Kidney glomerular epithelial cell (primary cell): ENCODE measurements at regions not wholly inside any gene's neighbourhood (a gene's known extent, or its start where the extent isn't known, plus 50 kb on each side); places are given as distances from the start of the nearest gene placed in this dataset.
A peak's percentile ranks its signal among the peaks of the same experiment; 100 is the strongest.

ENCODE experiments used
- DNase-seq: peaks from one replicate; lab custom pipeline; 2025; lab: John Stamatoyannopoulos, UW

DNA sequence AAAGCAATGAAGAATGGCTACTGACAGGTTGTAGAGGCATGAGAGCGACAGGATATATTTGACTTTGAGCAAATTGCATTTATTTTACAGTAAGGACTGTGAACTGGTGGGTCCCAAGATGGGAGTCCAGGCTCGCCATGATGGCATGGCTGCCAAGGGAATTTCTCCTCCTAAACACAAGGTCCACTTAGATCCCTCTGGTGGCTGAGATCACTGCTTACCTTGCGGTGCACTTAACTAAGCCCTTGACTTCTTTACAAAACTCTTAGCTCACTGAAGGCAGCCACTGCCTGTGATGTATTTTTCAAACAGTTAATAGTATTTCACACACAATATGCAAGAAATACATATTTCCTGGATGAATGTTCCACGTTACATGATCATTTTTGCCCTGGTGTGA is 50.3 kb upstream of the SORBS2 start:
- DNase-seq, result no peak

DNA sequence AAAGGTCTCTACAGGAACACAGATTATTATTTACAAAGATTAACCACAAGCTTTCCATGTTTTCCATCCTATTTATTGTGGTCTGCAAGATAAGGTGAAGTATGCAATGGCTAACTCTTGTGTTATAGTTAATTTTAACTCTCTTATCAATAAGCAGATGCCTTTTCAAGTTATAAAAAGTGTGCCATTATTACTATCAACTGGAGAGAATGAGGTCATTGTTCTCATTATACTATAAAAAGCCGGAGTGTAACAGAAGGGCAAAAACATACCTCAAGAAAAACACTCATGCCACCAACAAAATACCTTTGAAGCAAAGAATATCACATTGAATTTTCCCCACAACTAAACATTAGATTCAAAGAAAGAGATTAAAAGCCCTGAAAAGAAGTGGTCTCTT is 52.0 kb upstream of the SORBS2 start:
- DNase-seq, result no peak

DNA sequence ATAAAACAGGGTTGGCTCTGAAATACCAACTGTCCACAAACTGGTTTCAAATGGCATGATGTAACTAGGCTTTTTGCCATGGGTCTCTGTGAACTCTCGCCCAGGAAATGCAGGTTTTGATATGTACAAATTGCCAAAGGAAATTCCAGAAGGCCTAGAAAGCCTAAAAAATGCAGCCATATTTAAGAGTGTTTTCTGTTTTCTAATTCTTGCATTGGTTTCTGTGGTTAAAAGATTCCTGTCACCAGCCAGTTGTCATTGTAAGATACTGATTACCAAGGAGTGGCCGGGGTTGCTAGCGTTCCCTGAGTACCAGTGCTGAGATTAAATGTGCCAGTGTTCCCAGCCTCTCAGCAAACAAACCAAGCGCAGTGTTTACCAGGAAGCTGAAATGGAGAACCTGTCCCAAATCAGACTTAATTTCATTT is 53.9 kb upstream of the SORBS2 start:
- no peak for DNase-seq

DNA sequence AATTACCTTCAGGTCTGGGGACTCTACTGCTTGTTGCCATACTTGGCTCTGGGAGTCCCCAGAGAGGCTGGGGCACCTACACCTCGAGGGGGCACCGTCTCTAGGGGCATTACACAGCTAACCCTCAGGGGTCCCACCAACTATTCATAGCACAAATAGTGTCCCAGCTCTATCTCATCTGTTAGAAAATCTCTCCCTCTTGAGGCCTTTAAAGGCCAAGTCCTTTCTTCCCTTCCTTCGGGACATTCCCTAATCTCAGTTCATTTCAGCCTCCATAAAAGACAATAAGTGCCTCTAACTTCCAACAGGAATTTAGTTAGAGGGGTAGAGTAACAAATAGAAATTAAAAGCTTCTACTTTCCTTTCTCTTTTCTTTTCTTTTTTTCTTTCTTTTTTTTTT is 55.8 kb upstream of the SORBS2 start:
- no peak for DNase-seq

DNA sequence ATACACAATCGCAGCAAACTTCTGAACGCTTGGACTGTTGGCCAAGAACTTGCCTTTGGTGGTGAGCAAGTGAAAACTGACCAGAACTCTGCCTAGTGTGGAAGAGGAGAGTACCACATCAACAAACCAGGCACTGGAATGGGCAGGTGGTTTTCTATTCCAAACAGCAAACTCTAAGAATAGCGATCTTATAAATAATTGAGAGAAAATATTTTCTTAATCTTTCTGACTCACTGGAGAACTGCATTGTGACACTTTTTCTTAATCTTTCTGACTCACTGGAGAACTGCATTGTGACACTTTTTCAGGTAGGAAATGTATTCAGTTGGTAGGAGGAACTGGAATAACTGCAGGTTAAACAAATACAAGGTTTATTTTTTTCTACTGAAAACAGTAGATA is 57.0 kb upstream of the SORBS2 start:
- DNase-seq, result no peak

DNA sequence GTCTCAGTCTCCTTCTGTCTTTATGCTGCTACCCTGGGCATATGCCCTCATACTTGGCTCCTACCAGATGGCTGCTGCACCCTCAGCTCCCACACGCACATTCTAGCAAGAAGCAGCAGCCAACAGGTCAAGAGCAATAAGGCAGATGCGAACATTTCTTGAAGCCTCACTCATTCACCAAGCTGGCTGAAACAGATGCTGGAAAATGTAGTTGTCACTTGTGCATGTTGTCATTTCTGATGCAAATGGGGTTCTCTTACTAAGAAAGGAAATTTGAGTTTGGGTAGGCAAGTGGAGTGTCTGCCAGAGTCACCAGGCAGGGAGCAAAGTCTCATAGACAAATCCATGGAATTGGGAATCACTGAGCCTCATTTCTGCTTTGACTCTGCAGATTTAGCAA is 57.4 kb upstream of the SORBS2 start:
- no peak for DNase-seq

DNA sequence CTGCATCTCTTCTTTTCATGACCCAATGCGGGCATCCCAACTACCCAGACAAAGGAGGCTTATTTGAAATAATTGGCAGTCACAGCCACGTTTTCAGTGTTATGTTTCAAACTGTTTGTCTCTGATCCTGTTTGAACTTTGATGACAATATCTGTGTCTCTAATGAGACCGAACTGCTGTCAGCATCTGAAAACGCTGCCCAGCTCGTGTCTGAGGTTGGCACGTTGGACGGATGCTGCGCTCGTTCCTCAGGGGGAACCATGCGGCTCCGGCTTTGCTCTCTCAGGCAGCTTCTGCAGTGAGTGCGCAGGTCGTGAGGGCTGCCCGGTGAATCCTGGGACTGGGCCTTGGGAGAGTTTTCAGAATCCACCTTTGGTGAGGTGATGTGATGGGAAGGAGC is 58.4 kb upstream of the SORBS2 start:
- no peak for DNase-seq

DNA sequence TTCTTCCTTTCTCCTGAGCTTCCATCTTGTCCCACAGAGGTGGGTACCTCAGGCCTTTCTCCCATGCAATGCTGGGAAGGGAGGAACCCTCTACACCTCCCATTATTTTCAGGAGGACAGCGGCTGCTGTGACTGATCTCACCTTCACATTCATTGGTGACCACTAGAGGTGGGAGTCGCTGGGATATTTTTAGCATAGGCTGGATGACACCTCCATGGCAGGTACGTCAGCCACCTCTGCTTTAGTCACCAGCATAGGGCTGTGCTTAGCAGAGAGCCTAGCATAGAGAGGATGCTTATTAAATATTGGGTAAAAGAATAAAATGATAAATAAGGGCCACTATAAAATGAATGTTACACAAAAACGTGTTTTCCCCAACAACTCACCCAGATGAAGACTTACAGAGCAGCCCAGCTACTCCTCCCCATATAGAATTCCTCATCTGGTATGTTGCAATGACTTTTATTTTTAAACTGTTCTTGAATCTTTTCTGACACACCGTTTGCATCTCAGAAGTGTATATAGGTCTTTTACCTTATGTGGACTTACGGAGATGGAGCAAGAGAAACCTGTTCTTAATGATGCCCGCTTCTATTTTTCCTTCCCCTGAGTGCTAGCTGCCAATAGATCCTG is 60.9 kb upstream of the SORBS2 start:
- no peak for DNase-seq

DNA sequence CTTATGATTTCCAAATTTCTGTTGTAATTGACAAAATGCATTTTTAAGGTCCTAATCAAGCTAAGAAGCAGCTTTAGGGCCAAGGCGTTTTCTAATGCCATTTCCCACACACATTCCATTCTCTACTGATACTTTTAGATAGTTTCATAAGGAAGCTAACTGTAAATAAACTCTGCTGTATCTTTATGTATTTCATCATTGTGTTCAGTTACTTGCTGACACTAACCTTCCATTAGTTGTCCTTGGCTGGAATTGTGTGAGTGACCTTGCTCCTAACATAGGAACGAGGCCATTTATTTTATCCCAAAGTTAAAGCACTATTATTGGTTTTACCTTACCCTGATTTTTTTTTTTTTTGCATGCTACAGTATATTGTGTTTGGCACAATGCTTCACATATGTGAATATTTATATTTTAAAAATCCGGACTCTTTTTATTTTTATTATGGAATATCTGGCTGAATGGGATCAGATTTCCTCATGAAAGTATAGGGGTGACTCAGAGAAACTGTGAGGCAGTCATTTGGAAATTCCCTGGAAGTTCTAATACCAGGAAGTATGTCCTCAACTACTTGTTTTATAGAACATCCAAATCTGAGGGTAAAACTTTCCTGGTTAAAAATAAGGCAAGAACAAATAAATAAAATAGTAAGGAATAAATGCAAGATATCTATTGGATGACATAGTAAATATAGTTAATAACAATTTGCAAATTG is 62.7 kb upstream of the SORBS2 start:
- peak; percentile 31 for DNase-seq

DNA sequence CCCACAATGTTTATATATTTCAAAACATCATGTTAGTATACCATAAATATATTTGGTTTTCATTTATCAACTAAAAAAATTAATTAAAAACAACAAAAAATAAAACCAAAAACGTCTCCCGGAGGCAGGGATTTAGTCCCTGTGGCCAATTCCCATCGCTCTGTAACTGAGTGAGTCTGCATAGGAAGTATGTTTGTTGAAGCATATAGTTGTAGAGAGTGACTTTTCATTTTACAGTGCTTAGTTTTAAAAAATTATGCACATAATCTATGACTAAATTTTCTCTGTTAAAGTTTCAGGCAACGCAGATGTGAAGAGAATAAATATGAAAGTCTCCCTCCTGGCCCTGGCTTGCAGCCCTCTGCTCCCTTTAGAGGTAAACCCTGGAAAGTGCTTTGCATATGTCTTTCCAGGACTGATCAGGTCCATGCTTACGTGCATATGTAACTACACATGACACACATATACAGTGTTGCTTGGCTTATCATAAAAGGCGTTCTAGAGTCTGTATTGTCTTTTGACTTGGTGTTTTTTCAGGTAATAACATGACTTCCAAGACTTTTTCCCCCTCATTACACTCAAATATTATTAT is 63.4 kb upstream of the SORBS2 start:
- no peak for DNase-seq

DNA sequence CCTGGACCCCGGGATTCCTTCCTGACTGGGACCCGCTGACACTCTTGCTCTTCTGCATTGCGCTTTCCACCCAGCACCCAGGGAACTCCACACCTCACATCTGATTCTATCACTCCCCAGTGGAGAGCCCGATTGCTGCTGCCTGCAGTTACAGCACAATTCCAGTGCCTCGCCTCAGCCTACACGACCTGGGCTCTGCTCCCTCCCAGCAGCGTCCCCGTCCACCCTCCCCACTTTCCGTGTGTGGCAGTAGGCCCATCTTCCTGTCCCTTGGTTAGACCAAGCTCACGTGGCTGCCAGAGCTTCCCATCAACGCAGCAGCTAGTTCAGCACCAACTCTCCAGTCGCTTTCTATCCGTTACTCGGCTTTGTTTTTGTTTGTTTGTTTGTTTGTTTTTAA is 66.6 kb upstream of the SORBS2 start:
- no peak for DNase-seq

DNA sequence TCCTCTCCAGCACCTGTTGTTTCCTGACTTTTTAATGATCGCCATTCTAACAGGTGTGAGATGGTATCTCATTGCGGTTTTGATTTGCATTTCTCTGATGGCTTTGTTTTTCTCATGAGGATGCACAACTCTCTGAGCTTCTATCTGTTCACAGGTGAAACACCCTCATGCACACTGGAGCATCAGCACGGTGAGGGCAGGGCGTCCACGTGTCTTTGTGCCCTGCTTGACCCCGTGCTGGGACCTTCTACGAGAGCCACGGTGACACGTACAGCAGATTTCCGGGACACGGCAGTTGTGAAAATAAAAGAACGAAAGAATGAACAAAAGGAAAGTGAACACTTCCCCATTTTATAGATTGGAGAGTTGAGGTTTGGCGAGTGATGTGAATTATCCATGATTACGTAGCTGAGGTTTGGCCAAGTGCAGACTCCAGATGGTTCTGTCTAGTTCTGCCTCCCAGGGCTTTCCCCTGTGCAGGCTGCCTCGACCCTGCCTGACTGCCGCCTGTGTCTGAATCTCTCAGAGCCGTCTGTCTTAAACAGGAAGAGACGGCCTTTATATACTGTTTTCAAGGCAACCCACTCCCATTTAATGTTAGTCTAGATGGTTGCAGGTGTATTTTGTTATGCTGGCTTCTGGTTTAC is 67.8 kb upstream of the SORBS2 start:
- no peak for DNase-seq

DNA sequence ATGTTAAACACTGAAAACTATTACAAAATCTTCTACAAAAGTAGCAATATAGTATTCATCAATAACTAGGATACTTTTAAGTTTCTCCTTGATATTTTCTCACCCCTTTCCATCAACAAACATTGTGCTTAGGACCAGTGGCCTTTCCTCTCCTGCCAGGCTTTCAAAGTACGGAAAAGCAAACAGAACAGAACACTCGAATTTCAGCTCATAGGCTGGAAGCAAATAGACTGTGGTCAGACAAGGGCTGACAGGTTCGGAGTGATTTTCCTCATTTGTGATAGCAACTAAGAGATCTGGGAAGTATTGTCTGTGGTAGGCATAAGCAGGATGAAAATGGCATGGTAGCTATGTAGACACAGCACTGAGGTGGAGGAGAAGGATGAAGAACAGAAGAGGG is 68.6 kb upstream of the SORBS2 start:
- no peak for DNase-seq

DNA sequence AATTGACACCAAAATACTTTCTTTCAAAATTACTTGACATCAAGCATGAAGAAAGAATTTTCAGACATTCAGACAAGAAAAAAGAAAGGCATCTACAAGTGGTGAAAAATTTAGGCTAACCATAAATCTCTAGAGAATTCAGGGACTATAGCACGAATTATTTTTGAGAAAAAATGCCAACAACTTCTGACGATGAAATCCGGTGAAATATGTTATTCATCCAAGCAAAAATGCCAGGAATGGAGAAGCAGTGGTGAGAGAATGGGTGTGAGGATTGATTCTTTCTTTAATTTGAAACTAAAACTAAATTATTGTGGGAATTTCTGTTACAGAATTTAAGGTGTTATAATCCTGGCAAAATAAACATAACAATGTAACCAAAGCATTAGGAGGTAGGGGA is 69.4 kb upstream of the SORBS2 start:
- no peak for DNase-seq

DNA sequence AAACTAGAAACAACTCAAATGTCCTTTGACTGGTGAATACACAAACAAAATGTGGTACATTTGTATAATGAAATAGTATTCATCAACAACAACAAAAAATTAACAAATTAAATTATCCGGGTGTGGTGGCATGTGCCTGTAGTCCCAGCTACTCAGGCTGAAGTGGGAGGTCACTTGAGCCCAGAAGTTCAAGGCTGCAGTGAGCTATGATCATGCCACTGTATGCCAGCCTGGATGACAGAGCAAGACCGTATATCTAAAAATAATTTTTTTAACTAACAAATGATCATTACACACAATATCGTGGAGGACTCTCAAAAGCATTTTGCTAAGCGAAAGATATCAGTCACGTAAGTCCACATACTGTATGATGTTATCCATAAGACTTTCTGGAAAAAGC is 71.6 kb upstream of the SORBS2 start:
- DNase-seq, result no peak

DNA sequence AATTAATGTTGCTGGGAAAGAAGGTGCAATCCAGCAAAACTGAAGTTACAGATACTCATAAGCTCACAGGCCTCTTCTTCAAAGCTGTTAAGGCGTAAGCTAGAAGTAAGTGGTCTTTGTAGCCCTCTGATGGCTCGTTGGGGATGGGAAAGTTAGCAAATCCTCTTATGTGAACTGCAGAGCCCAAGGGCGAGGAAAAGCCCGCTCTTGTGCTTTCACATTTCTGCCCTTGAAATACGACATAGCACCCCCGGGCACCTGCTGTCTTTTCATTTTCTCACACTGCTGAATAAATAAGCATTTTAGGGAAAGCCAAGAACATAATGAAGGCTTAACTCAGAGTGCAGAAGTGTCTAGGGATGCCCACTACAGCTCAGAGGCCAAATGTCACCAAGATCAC is 73.1 kb upstream of the SORBS2 start:
- DNase-seq, result no peak

DNA sequence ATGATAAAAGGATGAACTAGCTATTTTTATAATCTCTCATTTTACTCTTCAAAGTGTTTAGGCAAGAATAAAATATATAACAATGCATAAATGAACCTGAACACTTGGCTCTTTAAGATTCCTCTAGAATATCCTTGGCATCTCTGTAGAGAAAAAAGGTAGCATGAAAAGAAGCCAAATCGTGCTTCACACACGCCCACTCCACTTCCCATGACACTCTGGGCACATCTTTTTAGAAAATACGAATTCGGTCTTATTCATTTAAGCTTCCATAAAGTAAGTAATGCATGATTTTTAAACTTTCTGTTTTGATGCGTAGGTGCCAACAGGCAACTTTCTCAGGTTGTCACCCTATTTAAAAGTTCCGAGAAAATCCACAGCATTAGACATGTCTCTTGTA is 73.6 kb upstream of the SORBS2 start:
- DNase-seq, result no peak

DNA sequence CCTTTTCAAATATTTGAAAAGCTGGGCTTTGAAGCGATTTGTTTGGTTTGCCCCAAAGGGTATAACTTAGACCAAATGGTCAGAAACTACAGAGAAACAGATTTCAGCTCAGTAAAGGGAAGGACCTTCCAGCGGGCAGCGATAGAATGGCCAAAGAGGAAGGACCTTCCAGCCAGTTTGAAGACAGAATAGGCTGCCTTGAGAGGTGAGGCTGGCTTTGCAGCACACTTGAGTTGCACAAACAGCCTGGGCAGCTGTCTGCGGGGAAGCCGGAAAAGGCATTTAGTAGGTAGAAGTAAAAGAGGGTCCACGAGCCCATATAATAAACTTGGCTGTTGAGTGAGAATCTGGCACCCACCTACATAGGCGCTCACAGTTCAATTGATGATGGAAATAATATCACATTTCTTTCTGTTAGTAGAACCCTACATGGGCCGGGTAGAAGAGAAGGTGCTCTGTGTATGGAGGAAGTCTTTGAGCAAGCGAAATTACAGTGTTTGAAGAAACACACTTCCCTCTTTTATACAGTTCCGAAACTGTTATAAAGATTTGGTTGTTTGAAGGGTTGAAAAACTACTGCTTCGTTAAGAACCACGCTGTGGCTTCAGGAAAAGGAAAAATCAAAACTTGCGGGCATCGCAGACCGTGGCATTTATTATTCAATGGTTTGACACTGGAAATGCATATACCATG is 75.0 kb upstream of the SORBS2 start:
- no peak for DNase-seq

DNA sequence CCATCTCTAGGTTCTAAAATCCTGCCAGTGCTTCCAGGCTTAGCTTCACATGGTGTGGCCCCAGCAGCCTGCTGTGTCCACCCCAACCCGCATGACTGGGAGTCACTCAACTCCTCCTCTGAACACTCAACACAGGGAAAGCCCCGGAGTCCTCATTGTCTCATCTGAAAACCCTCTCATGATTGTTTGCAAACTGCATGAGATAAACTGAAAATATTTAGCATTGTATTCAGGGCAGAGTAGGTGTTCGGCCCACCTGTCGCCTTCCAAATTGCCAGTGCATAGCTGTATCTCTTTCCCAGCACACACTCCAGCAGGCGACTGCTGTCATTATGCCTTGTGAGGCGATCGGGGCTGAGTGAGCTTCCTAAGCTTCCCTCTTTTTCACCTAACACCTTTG is 76.7 kb upstream of the SORBS2 start:
- DNase-seq, result no peak

DNA sequence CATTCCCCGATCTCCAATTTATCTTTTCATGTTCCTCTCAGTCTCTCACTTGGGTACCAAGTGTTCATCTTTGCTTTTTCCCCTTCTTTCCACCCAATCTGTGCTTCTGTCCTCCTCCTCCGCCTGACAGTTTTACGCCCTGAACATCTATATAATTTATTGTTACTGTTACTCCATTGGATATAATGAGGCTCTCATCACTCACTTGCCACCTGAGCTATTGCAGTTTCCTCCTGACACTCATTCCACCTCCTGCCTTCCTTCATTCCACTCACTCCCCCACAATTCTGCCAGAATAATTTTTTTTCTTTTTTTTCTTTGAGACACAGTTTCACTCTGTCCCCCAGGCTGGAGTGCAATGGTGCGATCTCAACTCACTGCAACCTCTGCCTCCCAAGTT is 77.6 kb upstream of the SORBS2 start:
- no peak for DNase-seq

DNA sequence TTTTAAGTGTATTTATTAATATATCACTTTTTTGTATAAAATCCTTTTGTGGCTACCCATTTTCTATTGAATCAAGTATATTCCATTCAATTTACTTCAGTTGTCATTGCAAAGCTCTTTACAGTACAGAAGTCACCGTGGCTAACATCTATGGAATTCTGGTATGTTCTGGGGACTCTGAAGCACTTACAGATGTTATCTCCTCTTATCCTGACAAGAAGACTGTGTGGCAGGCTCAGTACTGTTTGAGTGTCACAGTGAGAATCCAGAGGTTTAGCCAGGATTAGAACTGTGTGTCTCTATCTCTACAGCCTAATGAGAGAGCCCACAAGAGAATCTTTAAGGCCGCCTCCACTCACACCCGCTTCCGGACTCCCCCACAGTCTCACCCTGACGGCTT is 78.2 kb upstream of the SORBS2 start:
- no peak for DNase-seq

DNA sequence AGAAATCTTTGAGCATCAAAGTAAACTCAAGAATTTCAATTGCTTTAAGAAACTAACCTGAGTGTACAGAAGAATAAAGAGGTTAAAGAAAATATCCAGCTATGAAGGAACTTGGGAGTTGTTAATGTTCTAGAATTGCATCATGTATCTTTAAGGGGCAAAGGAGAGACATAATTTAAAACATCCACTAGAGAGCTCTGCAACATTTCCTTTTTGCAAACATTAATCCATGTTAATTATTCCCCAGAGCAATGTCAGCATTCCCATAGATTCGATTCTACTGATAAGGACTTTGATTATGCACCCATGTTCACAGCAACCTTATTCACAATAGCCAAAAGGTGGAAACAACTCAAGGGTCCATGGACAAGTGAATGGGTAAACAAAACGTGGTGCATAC is 80.2 kb upstream of the SORBS2 start:
- DNase-seq, result peak; percentile 13

DNA sequence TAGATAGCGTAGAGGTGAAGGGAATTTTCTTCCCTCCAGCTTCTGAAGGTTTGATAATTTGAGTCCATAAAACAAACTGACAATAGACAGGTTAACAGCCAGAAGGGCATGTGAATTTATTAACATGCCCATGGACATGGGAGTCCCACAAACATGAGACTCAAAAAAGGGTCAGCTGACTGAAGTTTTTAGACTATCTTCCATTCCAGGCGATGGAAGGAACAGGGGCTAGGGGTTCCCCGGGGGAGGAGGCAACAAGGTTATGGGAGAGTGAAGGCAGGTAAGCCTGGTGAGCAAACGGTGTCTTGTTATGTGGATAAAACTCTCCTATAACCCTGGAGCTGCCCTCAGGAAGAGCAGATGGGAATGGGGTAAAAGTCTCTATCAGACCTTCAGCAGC is 81.5 kb upstream of the SORBS2 start:
- DNase-seq, result no peak
